Activated CD4-positive, alpha-beta T cell treated with anti-CD3 and anti-CD28 coated beads, Interleukin-2, amount 50 U/mL, for 48 hours (primary cell): ENCODE measurements at regions not wholly inside any gene's neighbourhood (a gene's known extent, or its start where the extent isn't known, plus 50 kb on each side); places are given as distances from the start of the nearest gene placed in this dataset.

Experiments
- DNase-seq, 2 experiments: peaks; one replicate each; pipeline ENCODE4 v3.0.0-alpha.2; 2020

DNA sequence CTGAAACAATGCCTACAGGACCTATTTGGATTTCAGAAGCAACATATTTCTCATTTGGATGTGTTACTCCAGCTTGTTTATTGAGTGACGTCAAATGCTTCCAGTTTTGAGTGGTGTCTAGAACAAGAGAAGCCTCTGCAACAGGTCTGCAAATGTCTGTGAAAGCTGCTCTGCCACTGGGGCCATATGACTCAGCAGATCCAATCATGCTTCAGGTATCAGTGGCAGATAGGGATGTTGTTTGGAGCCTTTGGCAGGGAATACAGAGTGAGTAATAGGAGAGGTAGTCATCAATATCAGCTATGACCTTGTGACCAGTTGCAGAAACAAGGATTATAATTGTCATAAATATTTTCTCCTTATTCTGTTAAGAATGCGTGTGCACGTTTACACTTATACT is 141.1 kb upstream of the ZXDA start:
- no peak for DNase-seq

DNA sequence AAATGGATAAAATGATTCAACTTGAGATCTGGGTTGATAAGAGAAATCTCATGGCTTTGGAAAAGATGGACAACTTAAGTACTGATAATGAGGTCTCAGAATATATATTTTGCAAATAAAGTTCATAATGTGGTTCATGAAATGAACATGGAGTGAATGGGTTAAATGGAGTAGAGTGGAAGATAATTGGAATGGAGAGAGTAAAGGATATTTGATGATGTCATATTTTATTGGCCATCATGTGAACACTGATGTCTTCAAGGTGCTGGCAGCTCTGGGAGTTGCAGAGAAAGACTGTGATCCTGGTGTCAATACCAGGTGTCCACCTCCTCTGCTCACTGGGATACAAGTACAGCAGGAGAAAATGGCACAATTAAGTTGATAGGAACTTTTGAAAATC is 133.9 kb upstream of the ZXDA start:
- DNase-seq, result no peak

DNA sequence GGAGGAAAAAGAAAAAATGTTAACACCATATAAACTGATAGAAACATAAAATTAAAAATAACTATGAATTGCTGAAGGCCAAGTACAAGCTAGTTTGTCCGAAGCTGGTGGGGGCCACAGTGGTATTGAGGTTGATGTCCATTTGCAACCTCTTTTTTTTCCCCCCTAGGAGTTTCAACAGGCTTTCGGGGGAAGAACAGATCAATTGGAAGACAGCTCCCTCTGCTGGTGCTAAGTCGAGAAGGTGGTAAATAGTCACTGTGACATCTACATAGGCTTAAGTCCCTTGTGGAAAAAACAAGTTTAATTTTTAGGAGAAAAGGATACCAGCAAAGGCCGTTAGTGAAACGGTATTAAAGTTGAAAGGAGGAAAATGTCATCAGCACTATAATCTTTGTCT is 115.7 kb upstream of the ZXDA start:
- DNase-seq, result peak; percentile 6 to 20

GRCh38 chrX:57985951-57986350 is 75.7 kb upstream of the ZXDA start:
- DNase-seq, result no peak

- DNase-seq, result no peak
Observed at GRCh38 chrX:57984620-57985019, 74.4 kb upstream of the ZXDA start.

GRCh38 chrX:57977992-57978391 is 67.7 kb upstream of the ZXDA start:
- no peak for DNase-seq

GRCh38 chrX:57964975-57965374 is 54.7 kb upstream of the ZXDA start:
- DNase-seq, result no peak
